ENCODE measurements at regions not wholly inside any gene's neighbourhood (a gene's known extent, or its start where the extent isn't known, plus 50 kb on each side); places are given as distances from the start of the nearest gene placed in this dataset.
"Not testable (repeated sequence)": the region's sequence is repeated elsewhere in the genome, so short reads cannot be mapped to it uniquely, and the experiment has no call there.

- CTCF ChIA-PET = interaction anchor here (2.6 kb wide), 1 partner anchor 12 kb away, joined by 5 read pairs; no protein-coding TSS in a partner anchor
- H3K27me3 ChIP-seq (ENCODE audit: control insufficient read depth, insufficient read depth, low read length); H3K4me3 ChIP-seq (ENCODE audit: low read depth, low read length); DNase-seq (ENCODE audit: low read depth); POLR2A ChIA-PET; H3K36me3 ChIP-seq (ENCODE audit: control insufficient read depth, insufficient read depth, low read length): not testable (repeated sequence)
Observed at GRCh38 chr17:43345515-43345914, 53.3 kb upstream of the ARL4D start.

- Histone ChIP-seq H3K27me3 (ENCODE audit: control insufficient read depth, insufficient read depth, low read length) (no peaks in the 10 kb centered on the region), H3K36me3 (ENCODE audit: control insufficient read depth, insufficient read depth, low read length) (no peaks in the 10 kb centered on the region), H3K4me3 (ENCODE audit: low read depth, low read length) (no peak overlapping the region)
- no peak for DNase-seq (ENCODE audit: low read depth)
- no peak for TF ChIP-seq CTCF (IDR thresholded peaks at IDR 0.05; ENCODE audit: insufficient read depth, low read depth, low read length)
- ChIA-PET POLR2A (no interaction called here), CTCF (interaction anchor here (2.6 to 3.1 kb wide), 2 partner anchors 11 to 12 kb away, joined by 5 to 17 read pairs; no protein-coding TSS in a partner anchor)
Observed at GRCh38 chr17:43344685-43345084, 54.1 kb upstream of the ARL4D start.

- DNase-seq (ENCODE audit: low read depth) = no peak
- CTCF ChIA-PET = interaction anchor here (1.1 to 3.1 kb wide), 3 partner anchors 9 to 33 kb away, joined by 4 to 17 read pairs (median 4); no protein-coding TSS in a partner anchor
- no peak overlapping the region for H3K4me3 ChIP-seq (ENCODE audit: low read depth, low read length)
- H3K36me3 ChIP-seq (ENCODE audit: control insufficient read depth, insufficient read depth, low read length) = no peaks in the 10 kb centered on the region
- no peaks in the 10 kb centered on the region for H3K27me3 ChIP-seq (ENCODE audit: control insufficient read depth, insufficient read depth, low read length)
- TF ChIP-seq CTCF (IDR thresholded peaks at IDR 0.05; ENCODE audit: insufficient read depth, low read depth, low read length) = no peak
- POLR2A ChIA-PET = no interaction called here
Observed at GRCh38 chr17:43342589-43342890, 56.3 kb upstream of the ARL4D start.

GRCh38 chr17:43341715-43342588, 56.8 kb upstream of the ARL4D start:
- Histone ChIP-seq H3K27me3 (ENCODE audit: control insufficient read depth, insufficient read depth, low read length) (no peaks in the 10 kb centered on the region), H3K4me3 (ENCODE audit: low read depth, low read length) (no peak overlapping the region), H3K36me3 (ENCODE audit: control insufficient read depth, insufficient read depth, low read length) (no peaks in the 10 kb centered on the region)
- peak; percentile 46 for DNase-seq (ENCODE audit: low read depth)
- TF ChIP-seq CTCF (IDR thresholded peaks at IDR 0.05; ENCODE audit: insufficient read depth, low read depth, low read length) = no peak
- POLR2A ChIA-PET = no interaction called here
- CTCF ChIA-PET = interaction anchor here (1.0 to 3.1 kb wide), 4 partner anchors 8 to 32 kb away, joined by 3 to 17 read pairs (median 4); no protein-coding TSS in a partner anchor

- CTCF ChIA-PET = interaction anchor here (1.3 to 2.6 kb wide), 10 partner anchors 9 to 315 kb away, joined by 4 to 12 read pairs (median 6); partner anchors contain the start of genes DHX8 and RND2
- no peak for DNase-seq (ENCODE audit: low read depth)
- H3K4me3 ChIP-seq (ENCODE audit: low read depth, low read length) = no peak overlapping the region
- TF ChIP-seq CTCF (IDR thresholded peaks at IDR 0.05; ENCODE audit: insufficient read depth, low read depth, low read length) = peak; percentile 84
- POLR2A ChIA-PET = interaction anchor here (0.6 kb wide), 1 partner anchor 23 kb away, joined by 3 read pairs; no protein-coding TSS in a partner anchor
- no peaks in the 10 kb centered on the region for H3K27me3 ChIP-seq (ENCODE audit: control insufficient read depth, insufficient read depth, low read length)
- H3K36me3 ChIP-seq (ENCODE audit: control insufficient read depth, insufficient read depth, low read length) = no peaks in the 10 kb centered on the region
Observed at GRCh38 chr17:43338886-43339516, 59.8 kb upstream of the ARL4D start.
